HepG2 (cell line): ENCODE measurements at regions not wholly inside any gene's neighbourhood (a gene's known extent, or its start where the extent isn't known, plus 50 kb on each side); places are given as distances from the start of the nearest gene placed in this dataset.
A peak's percentile ranks its signal among the peaks of the same experiment; 100 is the strongest.

Experiments
- ATAC-seq: fragments of 200-7000 bp; cut with Tn5 transposase; 3 replicates; pipeline ENCODE4 v1.9.1; 2020; ENCODE audit warnings: mild to moderate bottlenecking, moderate library complexity
- BruUV-seq: library from RNA; stranded (reverse); fragments of 400-500 nt; replicated peaks from 2 replicates; lab custom pipeline; 2021; lab: Mats Ljungman, UMichigan
- CTCF ChIA-PET: fragments of 300-600 bp; formaldehyde crosslinking; extraction: SDS; loops from one replicate; lab custom pipeline; 2021; ENCODE audit warnings: low total read pairs, inconsistent platforms, low intra/inter-chr PET ratio; lab: Yijun Ruan, JAX
- POLR2A ChIA-PET: fragments of 350-600 bp; sonication (Branson Sonifier 250); formaldehyde crosslinking; loops from one replicate; lab custom pipeline; 2020; ENCODE audit warnings: antibody characterized with exemption, inconsistent platforms; lab: Yijun Ruan, JAX
- DNase-seq: peaks from one replicate; pipeline ENCODE4 v3.0.0-alpha.2; 2015; ENCODE audit warnings: low spot score
- FAIRE-seq: peaks from 3 replicates; lab custom pipeline; 2011; peaks lifted over from hg19 to GRCh38; lab: Jason Lieb, UNC
- H2AFZ ChIP-seq: one replicate; pipeline ENCODE4 v1.6.1; 2011; ENCODE audit warnings: low read length, inconsistent platforms
- H3K27ac ChIP-seq: fragments of 300-600 bp; 3 replicates; pipeline ENCODE4 v1.8.0; 2011; ENCODE audit warnings: mixed run types, mild to moderate bottlenecking, mixed read lengths, low read length, inconsistent platforms; ENCODE audit not compliant: insufficient read depth; ENCODE audit errors: extremely low read length
- H3K27me3 ChIP-seq, 2 experiments: fragments of 200-600 bp in 1 of 2; 2 replicates in 1 of 2; 3 replicates in 1 of 2; pipeline versions ENCODE4 v1.6.0 to v1.8.0; 2011; ENCODE audit warnings: low read length in 2 of 2, mild to moderate bottlenecking in 2 of 2, moderate library complexity in 2 of 2, inconsistent platforms in 1 of 2; ENCODE audit not compliant: insufficient read depth in 2 of 2, control insufficient read depth in 1 of 2
- H3K36me3 ChIP-seq, 2 experiments: fragments of 200-600 bp in 1 of 2; replicated peaks in 1 of 2; 2 replicates in 1 of 2; 3 replicates in 1 of 2; pipeline versions ENCODE4 v1.5.1 to v1.8.0; 2011; ENCODE audit warnings: low read length in 2 of 2, inconsistent platforms in 1 of 2; ENCODE audit not compliant: insufficient read depth in 2 of 2, control insufficient read depth in 1 of 2
- H3K4me1 ChIP-seq: 2 replicates; pipeline ENCODE4 v1.5.1; 2012; ENCODE audit warnings: low read length, inconsistent platforms; ENCODE audit not compliant: insufficient read depth
- H3K4me2 ChIP-seq: 2 replicates; pipeline ENCODE4 v1.6.0; 2011; ENCODE audit warnings: low read depth, low read length, inconsistent platforms
- H3K4me3 ChIP-seq, 3 experiments: fragments of 200-600 bp in 1 of 3; sonication (generic), shearing (Covaris generic) in 1 of 3; replicated peaks in 1 of 3; 2 replicates each; pipeline ENCODE4 v1.5.1; 2011 to 2016; ENCODE audit warnings: low read length in 3 of 3, inconsistent platforms in 2 of 3, low read depth in 2 of 3, mild to moderate bottlenecking in 2 of 3, control low read depth in 1 of 3, mixed read lengths in 1 of 3; ENCODE audit not compliant: insufficient read depth in 1 of 3
- H3K79me2 ChIP-seq: one replicate; pipeline ENCODE4 v1.6.1; 2011; ENCODE audit warnings: low read length, inconsistent platforms; ENCODE audit not compliant: insufficient read depth
- H3K9ac ChIP-seq: 2 replicates; pipeline ENCODE4 v1.6.0; 2011; ENCODE audit warnings: mild to moderate bottlenecking, low read depth, low read length, inconsistent platforms; ENCODE audit not compliant: insufficient read depth
- H3K9me3 ChIP-seq: 2 replicates; pipeline ENCODE4 v1.5.1; 2012; ENCODE audit warnings: mild to moderate bottlenecking, low read length
- H4K20me1 ChIP-seq: 2 replicates; pipeline ENCODE4 v1.6.0; 2011; ENCODE audit warnings: inconsistent platforms, mild to moderate bottlenecking, low read length, moderate library complexity; ENCODE audit not compliant: insufficient read depth
- ETS1 ChIP-seq: sonication (generic); formaldehyde crosslinking; IDR thresholded peaks from 2 replicates; pipeline ENCODE4 v1.4.0; 2020; ENCODE audit warnings: missing genetic modification reagents
- MAFK ChIP-seq, 2 experiments: IDR thresholded peaks in 1 of 2; conservative IDR thresholded peaks in 1 of 2; 2 replicates each; pipeline ENCODE4 v1.6.1; 2011; ENCODE audit warnings: improper control_type of control experiment in 2 of 2, low read length in 2 of 2
- RERE ChIP-seq: IDR thresholded peaks from 2 replicates; pipeline ENCODE4 v1.6.1; 2016; ENCODE audit warnings: low read depth, missing genetic modification reagents, missing compliant biosample characterization
- RFX3 ChIP-seq: IDR thresholded peaks from 2 replicates; pipeline ENCODE4 v1.6.1; 2016; ENCODE audit warnings: missing biosample characterization, missing genetic modification reagents
- SMARCC2 ChIP-seq: fragments of 450-650 bp; IDR thresholded peaks from 2 replicates; pipeline ENCODE4 v1.6.1; 2017; ENCODE audit warnings: antibody characterized with exemption, mild to moderate bottlenecking
- ZNF510 ChIP-seq: sonication (generic); formaldehyde crosslinking; IDR thresholded peaks from 2 replicates; pipeline ENCODE4 v1.4.0; 2020; ENCODE audit warnings: low read depth, mild to moderate bottlenecking, missing genetic modification reagents
- ZSCAN30 ChIP-seq: sonication (generic); formaldehyde crosslinking; IDR thresholded peaks from 2 replicates; pipeline ENCODE4 v1.5.0; 2020; ENCODE audit warnings: mild to moderate bottlenecking, missing genetic modification reagents
- WGBS: methylation state at CpG from one replicate; pipeline ENCODE4 v1.1.6; 2017; ENCODE audit warnings: low lambda C conversion rate; 5-methylcytosine and 5-hydroxymethylcytosine counted together
- in situ Hi-C: cut with HindIII; loops from 2 replicates; pipeline ENCODE4 v1.10.0; 2017; ENCODE audit warnings: low pct_unique_long_range_greater_than_20kb; ENCODE audit not compliant: extremely low pct_ligation_motif_present
- intact Hi-C: fragments of 100-400 bp; cut with micrococcal nuclease; formaldehyde crosslinking; loops from one replicate; pipeline ENCODE4 v1.10.0; 2022; ENCODE audit not compliant: unreplicated experiment

GRCh38 chr5:96573513-96573894 lies 88.7 kb upstream of the CAST start (continued):
- peak; percentile 37 to 66; a peak in 3 of 4 replicates for TF ChIP-seq MAFK (conservative IDR thresholded peaks at IDR 0.05 in 1 of 2, IDR thresholded peaks at IDR 0.05 in 1 of 2; ENCODE audit: low read length in 2 of 2)

DNA sequence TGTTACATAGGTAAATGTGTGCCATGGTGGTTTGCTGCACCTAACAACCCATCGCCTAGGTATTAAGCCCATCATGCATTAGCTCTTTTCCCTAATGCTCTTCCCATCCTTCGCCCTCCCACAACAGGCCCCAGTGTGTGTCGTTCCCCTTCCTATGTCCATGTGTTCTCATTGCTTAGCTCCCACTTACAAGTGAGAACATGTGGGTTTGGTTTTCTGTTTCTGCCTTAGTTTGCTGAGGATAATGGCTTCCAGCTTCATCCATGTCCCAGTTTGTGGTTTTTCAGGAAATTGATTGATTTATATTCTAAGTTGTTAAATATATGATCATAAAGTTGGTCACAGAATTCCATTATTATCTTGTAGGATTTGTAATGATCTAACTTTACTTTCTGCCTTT lies 85.3 kb upstream of the CAST start:
- no peak overlapping the region for H3K9ac ChIP-seq
- H3K27ac ChIP-seq: no peak overlapping the region
- ChIA-PET CTCF (no interaction called here), POLR2A (no interaction called here)
- no peak overlapping the region for H3K4me2 ChIP-seq
- intact Hi-C loops (no loop called here), in situ Hi-C loops (no loop called here)
- DNase-seq (no peak), ATAC-seq (no peak), FAIRE-seq (no peak)
- 55% methylated on average over 3 of the region's 3 CpGs for WGBS
- TF ChIP-seq RERE (CRISPR knock-in tag) (no peak), ZNF510 (no peak), RFX3 (CRISPR knock-in tag) (no peak), SMARCC2 (no peak), ZSCAN30 (CRISPR knock-in tag) (no peak), ETS1 (CRISPR knock-in tag) (no peak)
- no peaks in the 10 kb centered on the region for H3K9me3 ChIP-seq
- H3K4me3 ChIP-seq: no peak overlapping the region
- no TSS peak for BruUV-seq
- no peaks in the 10 kb centered on the region for H4K20me1 ChIP-seq
- no peaks in the 10 kb centered on the region for H3K79me2 ChIP-seq
- H2AFZ ChIP-seq: no peak overlapping the region
- H3K4me1 ChIP-seq: no peaks in the 10 kb centered on the region
- no peaks in the 10 kb centered on the region for H3K36me3 ChIP-seq
- H3K27me3 ChIP-seq: no peaks in the 10 kb centered on the region
